HG03558 (cell line): ENCODE measurements at regions not wholly inside any gene's neighbourhood (a gene's known extent, or its start where the extent isn't known, plus 50 kb on each side); places are given as distances from the start of the nearest gene placed in this dataset.

Experiments used
- ATAC-seq: cut with Tn5 transposase; IDR thresholded peaks from one replicate; pipeline ENCODE4 v1.9.1; 2021; ENCODE audit warnings: moderate number of reproducible peaks; ENCODE audit not compliant: unreplicated experiment; ENCODE audit errors: extremely low read depth

DNA sequence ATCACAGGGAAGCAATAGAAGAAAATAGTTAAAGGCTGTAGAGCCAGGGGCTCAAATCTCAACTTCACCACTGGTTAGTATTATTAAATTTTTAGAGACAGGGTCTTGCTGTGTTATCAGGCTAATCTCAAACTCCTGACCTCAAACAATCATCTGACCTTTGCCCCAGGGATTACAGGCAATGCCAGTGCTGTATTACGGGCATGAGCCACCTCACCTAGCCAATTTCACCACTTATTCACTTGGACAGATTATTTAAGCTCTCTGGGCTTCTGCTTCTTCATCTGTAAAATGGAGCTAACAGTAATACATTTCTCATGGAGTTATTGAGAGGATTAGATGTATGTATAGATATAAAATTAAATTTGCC lies 155.9 kb upstream of the KLF4 start:
- ATAC-seq: no peak

GRCh38 chr9:107644733-107645463 lies 155.3 kb upstream of the KLF4 start:
- ATAC-seq: no peak

- ATAC-seq: no peak
Observed at GRCh38 chr9:107639426-107639825, 149.9 kb upstream of the KLF4 start.

DNA sequence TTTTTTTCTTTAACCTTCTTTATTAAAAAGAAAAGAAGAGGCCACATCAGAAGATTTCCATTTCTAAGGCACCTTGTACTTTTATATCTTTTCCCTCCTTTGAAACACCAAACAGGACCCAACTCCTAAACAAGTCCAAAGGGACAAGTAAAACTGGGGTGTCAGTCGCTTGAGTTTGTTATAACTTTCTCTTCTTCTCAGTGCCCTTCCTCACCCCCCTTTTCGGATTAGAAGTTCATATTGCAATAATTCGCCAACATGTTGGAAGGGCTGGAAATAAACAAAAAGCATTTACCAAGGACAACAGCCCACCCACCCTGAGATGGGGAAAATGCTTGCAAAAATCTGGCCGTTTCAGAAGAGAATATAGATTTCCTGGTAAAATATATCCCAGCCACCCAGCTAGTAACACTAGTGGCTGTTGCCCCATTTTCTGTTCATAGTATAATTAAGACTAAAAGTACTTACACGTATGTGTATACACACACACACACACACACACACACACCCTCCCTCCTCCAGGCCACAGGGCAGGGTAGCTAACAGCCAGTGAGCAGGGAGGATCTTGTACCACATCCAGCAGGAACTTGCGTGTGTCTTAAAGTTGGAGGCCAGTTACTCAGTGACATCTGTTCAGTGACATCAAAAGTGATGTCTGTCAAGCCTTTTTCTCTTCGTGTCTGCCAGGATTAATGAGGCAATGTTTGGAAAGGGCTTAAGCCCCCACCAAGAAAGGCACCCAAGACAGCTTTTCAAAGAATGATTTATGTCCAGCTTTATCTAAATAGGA lies 149.1 kb upstream of the KLF4 start:
- no peak for ATAC-seq

- no peak for ATAC-seq
Observed at GRCh38 chr9:107637421-107638420, 148.2 kb upstream of the KLF4 start.

DNA sequence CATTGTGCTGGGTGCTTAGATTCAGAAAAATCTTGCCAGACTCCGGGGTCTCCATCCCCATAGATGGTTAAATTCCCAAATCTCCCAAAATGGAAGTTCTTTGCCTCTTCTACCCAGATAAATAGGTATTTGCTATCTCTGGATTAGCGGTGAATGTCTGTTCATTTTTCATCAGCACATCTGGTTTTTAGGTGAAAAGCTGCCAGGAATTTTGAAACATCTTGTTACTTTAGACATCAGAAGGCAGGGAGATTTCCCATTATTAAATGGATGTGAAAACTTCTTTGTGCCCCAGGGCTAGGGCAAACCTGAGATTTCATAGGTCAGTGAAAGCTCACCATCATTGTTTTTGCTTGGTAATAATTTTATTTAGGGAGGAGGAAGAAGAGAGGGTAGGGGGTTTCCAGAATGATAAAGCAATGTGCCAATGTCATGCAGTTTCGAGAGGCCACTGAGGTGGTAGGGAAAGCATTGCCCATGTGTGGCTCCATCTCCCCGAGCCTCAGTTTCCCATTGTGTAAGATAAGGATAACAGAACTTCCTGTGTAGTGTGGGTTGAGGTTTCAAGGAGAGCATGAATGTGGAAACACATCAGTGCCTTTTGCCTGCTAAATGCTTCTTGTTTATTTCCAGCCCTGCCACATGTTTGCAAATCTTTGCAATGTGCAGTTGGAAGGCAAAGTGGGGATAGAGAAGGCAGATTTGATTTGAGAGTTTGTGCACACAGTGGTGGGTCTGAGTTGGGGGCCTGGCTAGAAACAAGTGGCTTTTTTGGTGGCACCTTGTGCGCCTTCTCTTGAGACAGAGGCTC lies 147.2 kb upstream of the KLF4 start:
- no peak for ATAC-seq

DNA sequence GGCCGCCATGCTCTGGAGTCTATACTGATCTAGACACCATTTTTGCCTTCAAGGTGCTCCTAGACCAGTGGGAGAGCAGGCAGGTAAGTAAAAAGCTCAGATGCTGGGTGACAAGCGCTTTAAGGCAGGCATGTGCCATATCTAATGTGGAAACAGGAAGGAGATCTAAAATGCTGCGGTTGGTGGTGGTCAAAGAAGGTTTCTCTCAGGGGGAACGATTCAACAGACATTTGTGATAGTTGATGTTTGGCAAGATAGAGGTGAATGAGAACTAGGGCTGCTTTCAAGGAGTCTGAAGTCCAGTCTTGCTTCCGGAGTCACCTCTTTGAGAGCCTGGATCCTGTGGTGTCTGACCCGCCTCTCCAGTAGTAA lies 146.2 kb upstream of the KLF4 start:
- no peak for ATAC-seq

GRCh38 chr9:107635101-107635802 lies 145.7 kb upstream of the KLF4 start:
- ATAC-seq: no peak

GRCh38 chr9:107633406-107633805 lies 143.8 kb upstream of the KLF4 start:
- no peak for ATAC-seq

GRCh38 chr9:107632661-107633060 lies 143.1 kb upstream of the KLF4 start:
- no peak for ATAC-seq

DNA sequence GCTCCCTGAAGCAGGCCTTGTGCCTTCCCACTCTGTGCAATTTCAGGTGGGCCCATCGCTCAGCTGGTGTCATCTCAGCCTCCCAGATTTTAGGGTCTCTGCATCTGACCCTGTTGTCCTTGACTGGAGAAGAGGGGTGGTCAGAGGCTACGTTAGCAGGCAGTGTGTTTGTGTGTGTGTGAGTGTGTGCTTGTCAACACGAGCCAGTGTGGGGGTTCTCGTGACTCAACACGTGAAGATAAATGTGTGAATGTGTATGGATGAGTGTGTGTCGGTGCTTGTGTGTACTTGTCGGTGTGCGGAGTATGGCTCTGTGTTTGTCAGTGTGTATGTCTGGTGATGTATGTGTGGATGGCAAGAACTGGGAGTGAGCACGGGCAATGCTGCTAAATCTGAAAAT lies 142.6 kb upstream of the KLF4 start:
- ATAC-seq: no peak

GRCh38 chr9:107631788-107632187 lies 142.2 kb upstream of the KLF4 start:
- no peak for ATAC-seq

- ATAC-seq: no peak
Observed at GRCh38 chr9:107630156-107630555, 140.6 kb upstream of the KLF4 start.

DNA sequence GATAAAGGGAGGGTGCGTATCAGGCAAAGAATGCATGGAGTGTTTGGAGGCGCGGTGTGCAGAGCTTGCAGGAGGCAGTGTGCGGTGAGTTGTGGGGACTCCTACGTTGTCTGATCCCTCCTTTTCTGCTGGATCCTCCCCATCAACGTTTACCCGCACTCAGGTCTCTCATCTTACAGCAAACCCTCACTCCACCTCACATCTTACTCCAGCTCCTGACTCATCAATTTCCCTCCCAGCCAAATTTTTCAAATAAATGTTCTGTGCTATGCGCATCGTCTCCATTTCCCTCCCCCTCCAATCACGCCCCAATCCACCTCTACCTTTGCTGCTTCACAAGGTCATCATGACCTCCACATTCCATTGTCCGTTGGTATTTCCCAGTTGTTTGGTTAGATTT lies 138.9 kb upstream of the KLF4 start:
- no peak for ATAC-seq

GRCh38 chr9:107627781-107628180 lies 138.2 kb upstream of the KLF4 start:
- no peak for ATAC-seq

DNA sequence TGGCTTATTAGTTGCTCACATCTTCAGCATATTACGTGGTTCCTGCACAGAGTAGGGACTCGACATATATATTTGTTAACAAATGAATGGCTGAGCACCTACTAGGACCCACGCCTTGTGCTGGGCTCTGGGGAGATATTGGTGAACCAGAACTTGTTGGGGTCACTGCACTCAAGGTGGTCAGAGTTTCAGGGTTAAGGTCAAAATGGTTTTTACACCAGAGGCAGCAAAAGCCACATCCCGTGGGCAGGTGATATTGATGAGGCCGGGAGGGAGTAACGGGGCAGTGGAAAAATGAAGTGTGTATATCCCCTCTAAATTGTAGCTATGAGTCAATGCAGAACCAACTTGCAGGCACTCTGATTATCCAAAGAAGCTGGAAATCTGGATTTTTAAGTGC lies 136.5 kb upstream of the KLF4 start:
- ATAC-seq: no peak

- ATAC-seq: no peak
Observed at GRCh38 chr9:107625383-107625984, 135.9 kb upstream of the KLF4 start.

DNA sequence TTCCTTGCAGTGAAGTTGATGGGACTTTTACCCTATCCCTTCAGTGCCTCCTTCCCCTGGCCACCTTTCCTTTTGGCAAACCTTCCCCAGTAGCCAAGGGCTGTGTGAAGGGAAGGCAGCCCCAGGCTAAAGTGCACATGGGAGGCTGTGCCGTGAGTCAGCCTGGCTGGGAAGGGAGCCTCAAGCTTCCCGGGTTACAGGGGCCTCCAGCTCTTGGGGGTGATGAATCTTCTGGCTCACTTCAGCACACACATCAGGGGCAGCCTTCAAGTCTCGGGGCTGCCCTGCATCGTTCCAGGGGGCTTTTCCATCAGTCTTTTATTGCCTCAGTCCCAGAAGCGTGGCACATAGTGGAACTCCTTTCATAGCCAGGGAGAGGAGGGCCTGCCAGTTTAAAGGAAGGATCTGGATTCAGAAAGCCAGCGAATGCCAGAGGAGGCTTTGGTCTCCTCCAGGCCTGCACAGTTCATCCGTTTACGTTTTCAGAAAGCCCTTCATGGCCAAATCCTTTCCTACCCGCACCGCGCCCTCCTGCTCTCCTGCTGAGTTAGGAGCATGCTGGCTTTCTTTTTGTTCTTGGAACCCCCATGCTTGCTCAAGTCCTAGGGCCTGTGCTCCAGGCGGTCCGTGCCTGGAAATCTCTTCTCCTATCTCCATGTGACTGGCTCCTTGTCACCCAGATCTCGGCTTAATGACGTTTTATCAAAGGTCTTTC lies 134.8 kb upstream of the KLF4 start:
- no peak for ATAC-seq
